Omental fat pad (tissue), 3 donors: ENCODE measurements at regions not wholly inside any gene's neighbourhood (a gene's known extent, or its start where the extent isn't known, plus 50 kb on each side); places are given as distances from the start of the nearest gene placed in this dataset.

ENCODE experiments used
- ATAC-seq: fragments of 150-250 bp; one replicate; pipeline ENCODE4 v1.9.1; 2016; ENCODE audit warnings: mild to moderate bottlenecking, moderate library complexity; ENCODE audit not compliant: low FRiP score
- DNase-seq: peaks from one replicate; pipeline ENCODE4 v3.0.0-alpha.2; 2019; ENCODE audit warnings: low spot score
- CTCF ChIP-seq, 3 donors: fragments of 450-650 bp; IDR thresholded peaks; one replicate each; pipeline ENCODE4 v1.5.1; 2016 to 2017; ENCODE audit warnings: antibody characterized with exemption in 3 of 3, mild to moderate bottlenecking in 3 of 3, moderate library complexity in 2 of 3

GRCh38 chr21:27244352-27244751 is 277.5 kb upstream of the ADAMTS5 start:
- DNase-seq (no peak), ATAC-seq (no peak)
- TF ChIP-seq CTCF (IDR thresholded peaks at IDR 0.05) = no peak

- no peak for DNase-seq
- no peak for TF ChIP-seq CTCF (IDR thresholded peaks at IDR 0.05)
- ATAC-seq = no peak
These were observed 274.0 kb upstream of the ADAMTS5 start for GRCh38 chr21:27240839-27241238.

- TF ChIP-seq CTCF (IDR thresholded peaks at IDR 0.05) = no peak
- DNase-seq (no peak), ATAC-seq (no peak)
These were observed 266.7 kb upstream of the ADAMTS5 start for GRCh38 chr21:27233514-27234115.

- no peak for ATAC-seq
- no peak for DNase-seq
- TF ChIP-seq CTCF (IDR thresholded peaks at IDR 0.05) = no peak
These were observed 259.1 kb upstream of the ADAMTS5 start for GRCh38 chr21:27225940-27226339.

- ATAC-seq (no peak), DNase-seq (no peak)
- TF ChIP-seq CTCF (IDR thresholded peaks at IDR 0.05) = no peak
These were observed 258.3 kb upstream of the ADAMTS5 start for GRCh38 chr21:27225151-27225550.

- DNase-seq (no peak), ATAC-seq (no peak)
- TF ChIP-seq CTCF (IDR thresholded peaks at IDR 0.05) = no peak
These were observed 257.3 kb upstream of the ADAMTS5 start for GRCh38 chr21:27224169-27224568.

- TF ChIP-seq CTCF (IDR thresholded peaks at IDR 0.05) = no peak
These were observed 254.2 kb upstream of the ADAMTS5 start for GRCh38 chr21:27221077-27221476.

More at GRCh38 chr21:27221077-27221476, 254.2 kb upstream of the ADAMTS5 start:
- ATAC-seq (no peak), DNase-seq (no peak)
